GM12872 (cell line): ENCODE measurements at regions not wholly inside any gene's neighbourhood (a gene's known extent, or its start where the extent isn't known, plus 50 kb on each side); places are given as distances from the start of the nearest gene placed in this dataset.

Source experiments
- CTCF ChIP-seq: IDR thresholded peaks from 3 replicates; pipeline ENCODE4 v1.5.1; 2011; ENCODE audit warnings: low read depth, mild to moderate bottlenecking, low read length, moderate library complexity; ENCODE audit not compliant: insufficient read depth

- no peak for TF ChIP-seq CTCF
Measured at GRCh38 chr11:32266601-32267000, 168.7 kb downstream of the WT1 start.

- TF ChIP-seq CTCF, result no peak
Measured at GRCh38 chr11:32267679-32268187, 167.6 kb downstream of the WT1 start.

GRCh38 chr11:32273931-32274330 lies 161.4 kb downstream of the WT1 start:
- no peak for TF ChIP-seq CTCF

GRCh38 chr11:32279672-32280071 lies 155.7 kb downstream of the WT1 start:
- TF ChIP-seq CTCF, result no peak

GRCh38 chr11:32280339-32280738 lies 155.0 kb downstream of the WT1 start:
- TF ChIP-seq CTCF, result no peak

GRCh38 chr11:32288276-32288675 lies 147.1 kb downstream of the WT1 start:
- TF ChIP-seq CTCF, result no peak

GRCh38 chr11:32289701-32290100 lies 145.6 kb downstream of the WT1 start:
- no peak for TF ChIP-seq CTCF

- no peak for TF ChIP-seq CTCF
Measured at GRCh38 chr11:32290783-32291182, 144.6 kb downstream of the WT1 start.
